ENCODE measurements at regions not wholly inside any gene's neighbourhood (a gene's known extent, or its start where the extent isn't known, plus 50 kb on each side); places are given as distances from the start of the nearest gene placed in this dataset.

DNA sequence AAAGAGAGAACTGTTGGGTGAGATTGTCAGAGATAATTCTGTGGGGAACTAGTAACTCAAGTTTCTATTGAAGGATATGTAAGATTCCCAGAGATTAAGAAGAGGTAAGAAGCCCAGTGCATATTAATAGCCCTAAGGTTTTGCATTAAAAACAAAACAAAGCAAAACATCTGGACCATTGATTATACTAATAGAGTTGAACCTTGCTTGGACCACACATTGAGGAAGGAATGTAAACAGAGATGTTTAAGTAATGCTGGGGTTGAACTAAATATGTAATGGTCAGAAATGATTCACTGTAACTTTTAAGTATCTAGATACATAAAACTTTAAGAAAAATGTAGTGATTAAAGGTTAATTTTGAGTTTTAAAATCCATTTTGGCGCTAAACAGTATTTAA lies 1770.0 kb downstream of the PCDH9 start:
- BruUV-seq (replicated peaks), result no TSS peak
- ChIA-PET POLR2A (ENCODE audit: unreplicated experiment) (no interaction called here), CTCF (no interaction called here)
- peak; percentile 68 for TF ChIP-seq RCOR1 (IDR thresholded peaks at IDR 0.05; ENCODE audit: insufficient replicate concordance, low read length)
- TF ChIP-seq, protein P1, sequence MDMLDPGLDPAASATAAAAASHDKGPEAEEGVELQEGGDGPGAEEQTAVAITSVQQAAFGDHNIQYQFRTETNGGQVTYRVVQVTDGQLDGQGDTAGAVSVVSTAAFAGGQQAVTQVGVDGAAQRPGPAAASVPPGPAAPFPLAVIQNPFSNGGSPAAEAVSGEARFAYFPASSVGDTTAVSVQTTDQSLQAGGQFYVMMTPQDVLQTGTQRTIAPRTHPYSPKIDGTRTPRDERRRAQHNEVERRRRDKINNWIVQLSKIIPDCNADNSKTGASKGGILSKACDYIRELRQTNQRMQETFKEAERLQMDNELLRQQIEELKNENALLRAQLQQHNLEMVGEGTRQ (IDR thresholded peaks at IDR 0.05; ENCODE audit: low read depth, low read length), result no peak
- Histone ChIP-seq H2AFZ (replicated peaks; ENCODE audit: low read length, poor library complexity) (no peak overlapping the region), H2AK5ac (ENCODE audit: low read depth, low read length) (no peak overlapping the region), H3K4me3 (ENCODE audit: insufficient read depth, low read depth, low read length) (no peak overlapping the region), H3K18ac (ENCODE audit: low read depth, low read length) (no peak overlapping the region), H2BK20ac (ENCODE audit: low read depth, low read length) (no peak overlapping the region), H2BK120ac (ENCODE audit: low read depth, low read length) (no peak overlapping the region), H4K8ac (ENCODE audit: low read depth in 2 of 2, low read length in 2 of 2) (no peak overlapping the region; a peak in 1 of 4 replicates), H3K79me1 (ENCODE audit: low read depth in 1 of 2, low read length in 2 of 2) (no peaks in the 10 kb centered on the region), H2BK5ac (ENCODE audit: low read depth, low read length, poor library complexity, severe bottlenecking) (no peak overlapping the region), H3K4me1 (ENCODE audit: control insufficient read depth, insufficient read depth, low read length) (peaks cover 4% of the 10 kb centered on the region; the same call in 1 of the 2 replicates), H3K9ac (ENCODE audit: low read depth, low read length) (no peak overlapping the region), H3K4ac (ENCODE audit: low read depth, low read length) (no peak overlapping the region), H4K5ac (ENCODE audit: low read depth, low read length) (no peak overlapping the region), H2BK15ac (ENCODE audit: low read depth, low read length) (no peak overlapping the region), H4K91ac (ENCODE audit: insufficient read depth, low read depth, low read length) (no peak overlapping the region), H2AK9ac (replicated peaks; ENCODE audit: low read depth, low read length, poor library complexity) (no peak overlapping the region), H3K27me3 (ENCODE audit: control insufficient read depth, insufficient read depth, low read length) (no peaks in the 10 kb centered on the region), H3K14ac (replicated peaks; ENCODE audit: low read depth, low read length) (no peak overlapping the region), H3K9me1 (ENCODE audit: insufficient read depth, low read length) (no peaks in the 10 kb centered on the region), H3K9me3 (ENCODE audit: control insufficient read depth, insufficient read depth, low read length) (no peaks in the 10 kb centered on the region), H3K27ac (ENCODE audit: insufficient read depth, low read length) (no peak overlapping the region), H3K36me3 (ENCODE audit: control insufficient read depth, insufficient read depth, low read length) (no peaks in the 10 kb centered on the region), H3K4me2 (ENCODE audit: low read depth, low read length) (no peak overlapping the region), H4K20me1 (ENCODE audit: insufficient read depth, low read length) (no peaks in the 10 kb centered on the region), H3K23ac (ENCODE audit: low read depth, low read length) (no peak overlapping the region), H3K56ac (ENCODE audit: extremely low read depth, insufficient read depth, low read length) (no peak overlapping the region)
- dilution Hi-C loops (cut with HindIII; ENCODE audit: low sequenced_read_pairs, unreplicated experiment), result no loop called here
- in situ Hi-C loops (cut with MboI; ENCODE audit: low sequenced_read_pairs), result no loop called here
- intact Hi-C loops (cut with micrococcal nuclease), result no loop called here
- ATAC-seq (ENCODE audit: low read depth) (peak; percentile 79), DNase-seq (peak; percentile 85)
- WGBS, 2 experiments (ENCODE audit: extremely low coverage in 2 of 2, insufficient read length in 1 of 2), result no CpG with 5 or more reads among the region's 1 CpG
